Caco-2 (cell line): ENCODE measurements at regions not wholly inside any gene's neighbourhood (a gene's known extent, or its start where the extent isn't known, plus 50 kb on each side); places are given as distances from the start of the nearest gene placed in this dataset.

Experiments
- BruUV-seq: library from RNA; stranded (reverse); fragments of 400-500 nt; replicated peaks from 2 replicates; lab custom pipeline; 2021; lab: Mats Ljungman, UMichigan
- CTCF ChIA-PET: fragments of 300-600 bp; sonication (Branson Sonifier 250); formaldehyde crosslinking; loops from one replicate; lab custom pipeline; 2022; ENCODE audit warnings: antibody characterized with exemption; lab: Charles Lee
- POLR2A ChIA-PET: fragments of 300-600 bp; sonication (Branson Sonifier 250); formaldehyde crosslinking; loops from one replicate; lab custom pipeline; 2022; ENCODE audit warnings: antibody characterized with exemption; lab: Charles Lee
- DNase-seq, 2 experiments: peaks; one replicate each; pipeline versions ENCODE4 v3.0.0 to v3.0.0-alpha.2; 2020 to 2022
- H3K27me3 ChIP-seq: replicated peaks from 2 replicates; pipeline ENCODE4 v1.6.0; 2011; ENCODE audit warnings: low read length; ENCODE audit not compliant: control insufficient read depth, insufficient read depth
- H3K36me3 ChIP-seq: 2 replicates; pipeline ENCODE4 v1.5.1; 2011; ENCODE audit warnings: low read length; ENCODE audit not compliant: control insufficient read depth, insufficient read depth
- H3K4me1 ChIP-seq: fragments of 250-450 bp; sonication (Bioruptor Pico); 2 replicates; pipeline ENCODE4 v1.5.1; 2020; ENCODE audit warnings: mild to moderate bottlenecking
- H3K4me3 ChIP-seq: 2 replicates; pipeline ENCODE4 v1.5.1; 2011; ENCODE audit warnings: low read depth, mild to moderate bottlenecking, control low read depth, low read length
- H3K9me3 ChIP-seq: fragments of 250-450 bp; sonication (Bioruptor Pico); 2 replicates; pipeline ENCODE4 v1.5.1; 2020; ENCODE audit warnings: mild to moderate bottlenecking, moderate library complexity
- H3K27ac Mint-ChIP-seq: one replicate; pipeline ENCODE4 v1.8.0; 2022; ENCODE audit warnings: mixed read lengths; ENCODE audit not compliant: unreplicated experiment
- H3K27me3 Mint-ChIP-seq: one replicate; pipeline ENCODE4 v1.8.0; 2022; ENCODE audit warnings: mixed read lengths; ENCODE audit not compliant: insufficient read depth, unreplicated experiment
- H3K36me3 Mint-ChIP-seq: one replicate; pipeline ENCODE4 v1.8.0; 2022; ENCODE audit warnings: mild to moderate bottlenecking, mixed read lengths; ENCODE audit not compliant: insufficient read depth, unreplicated experiment
- H3K4me1 Mint-ChIP-seq: one replicate; pipeline ENCODE4 v1.8.0; 2022; ENCODE audit warnings: low read depth, mixed read lengths; ENCODE audit not compliant: unreplicated experiment
- H3K4me3 Mint-ChIP-seq: one replicate; pipeline ENCODE4 v1.8.0; 2022; ENCODE audit warnings: mild to moderate bottlenecking, moderate library complexity, mixed read lengths; ENCODE audit not compliant: unreplicated experiment
- H3K9me3 Mint-ChIP-seq: one replicate; pipeline ENCODE4 v1.8.0; 2022; ENCODE audit warnings: mixed read lengths; ENCODE audit not compliant: unreplicated experiment
- CTCF ChIP-seq, 2 experiments: fragments of 200-600 bp in 1 of 2; IDR thresholded peaks; 1 replicate in 1 of 2; 2 replicates in 1 of 2; pipeline versions ENCODE4 v1.5.1 to v1.8.0; 2011 to 2022; ENCODE audit warnings: antibody characterized with exemption in 1 of 2, control low read depth in 1 of 2, inconsistent platforms in 1 of 2, low read depth in 1 of 2, low read length in 1 of 2, mild to moderate bottlenecking in 1 of 2, moderate library complexity in 1 of 2; ENCODE audit not compliant: insufficient read depth in 1 of 2, severe bottlenecking in 1 of 2, unreplicated experiment in 1 of 2
- intact Hi-C: fragments of 100-400 bp; cut with micrococcal nuclease; formaldehyde crosslinking; loops from one replicate; pipeline ENCODE4 v1.10.0; 2022; ENCODE audit not compliant: unreplicated experiment

DNA sequence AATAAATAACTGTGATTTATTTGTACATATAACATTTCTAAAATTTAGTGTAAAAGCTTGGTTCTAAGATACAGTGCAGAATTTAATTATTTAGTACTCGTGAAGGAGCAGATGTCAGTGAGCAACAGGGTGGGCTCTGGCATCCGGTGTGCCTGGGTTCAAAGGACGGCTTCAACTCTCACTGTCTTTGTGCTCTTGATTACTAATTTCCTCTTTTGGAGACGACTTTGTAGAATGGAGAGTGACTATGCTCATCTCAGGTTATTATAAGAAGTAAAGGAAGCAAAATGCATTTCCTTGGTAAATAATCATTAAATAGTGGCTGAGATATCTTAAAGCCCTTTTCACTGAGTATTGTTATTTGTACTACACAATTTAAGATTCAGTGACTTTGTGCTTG is 271.7 kb downstream of the ASXL3 start:
- Histone ChIP-seq H3K36me3 (no peaks in the 10 kb centered on the region), H3K4me3 (no peak overlapping the region), H3K9me3 (no peaks in the 10 kb centered on the region), H3K4me1 (no peaks in the 10 kb centered on the region), H3K27me3 (no peaks in the 10 kb centered on the region)
- intact Hi-C loops = no loop called here
- no peak for TF ChIP-seq CTCF (IDR thresholded peaks at IDR 0.05; ENCODE audit: insufficient read depth in 1 of 2, low read depth in 1 of 2, low read length in 1 of 2, severe bottlenecking in 1 of 2, unreplicated experiment in 1 of 2)
- BruUV-seq = no TSS peak
- POLR2A ChIA-PET = no interaction called here
- H3K4me3 Mint-ChIP-seq = no peak overlapping the region
- CTCF ChIA-PET = no interaction called here
- H3K9me3 Mint-ChIP-seq = no peaks in the 10 kb centered on the region
- no peak overlapping the region for H3K27ac Mint-ChIP-seq
- no peak for DNase-seq
- H3K27me3 Mint-ChIP-seq = peaks cover 10% of the 10 kb centered on the region
- H3K36me3 Mint-ChIP-seq = no peaks in the 10 kb centered on the region
- H3K4me1 Mint-ChIP-seq = no peaks in the 10 kb centered on the region

DNA sequence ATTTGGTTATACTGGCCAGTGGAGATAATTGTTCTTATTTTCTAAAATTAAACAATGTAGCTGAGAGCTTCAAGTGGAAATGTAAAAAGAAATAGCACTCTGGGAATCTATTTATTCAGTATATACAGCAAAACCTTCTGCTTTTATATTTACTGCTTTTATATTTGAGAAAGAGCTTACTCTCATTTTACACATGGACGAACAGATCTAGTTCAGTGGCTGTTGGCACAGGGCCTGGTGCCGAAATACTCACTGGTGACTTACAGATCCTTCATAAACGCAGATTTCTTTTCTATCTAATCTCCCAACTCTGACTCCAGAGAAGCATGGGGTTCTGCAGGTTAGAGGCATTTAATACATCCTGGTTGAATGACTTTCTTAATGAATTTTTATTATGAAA is 266.2 kb downstream of the ASXL3 start:
- Mint-ChIP-seq H3K27me3 (peaks cover 7% of the 10 kb centered on the region), H3K27ac (no peak overlapping the region), H3K4me1 (no peaks in the 10 kb centered on the region), H3K9me3 (no peaks in the 10 kb centered on the region), H3K4me3 (no peak overlapping the region), H3K36me3 (no peaks in the 10 kb centered on the region)
- BruUV-seq = no TSS peak
- POLR2A ChIA-PET = no interaction called here
- CTCF ChIA-PET = no interaction called here
- Histone ChIP-seq H3K4me1 (no peaks in the 10 kb centered on the region), H3K9me3 (no peaks in the 10 kb centered on the region), H3K27me3 (no peaks in the 10 kb centered on the region), H3K36me3 (no peaks in the 10 kb centered on the region), H3K4me3 (no peak overlapping the region)
- DNase-seq = no peak
- TF ChIP-seq CTCF (IDR thresholded peaks at IDR 0.05; ENCODE audit: insufficient read depth in 1 of 2, low read depth in 1 of 2, low read length in 1 of 2, severe bottlenecking in 1 of 2, unreplicated experiment in 1 of 2) = no peak
- intact Hi-C loops = no loop called here

DNA sequence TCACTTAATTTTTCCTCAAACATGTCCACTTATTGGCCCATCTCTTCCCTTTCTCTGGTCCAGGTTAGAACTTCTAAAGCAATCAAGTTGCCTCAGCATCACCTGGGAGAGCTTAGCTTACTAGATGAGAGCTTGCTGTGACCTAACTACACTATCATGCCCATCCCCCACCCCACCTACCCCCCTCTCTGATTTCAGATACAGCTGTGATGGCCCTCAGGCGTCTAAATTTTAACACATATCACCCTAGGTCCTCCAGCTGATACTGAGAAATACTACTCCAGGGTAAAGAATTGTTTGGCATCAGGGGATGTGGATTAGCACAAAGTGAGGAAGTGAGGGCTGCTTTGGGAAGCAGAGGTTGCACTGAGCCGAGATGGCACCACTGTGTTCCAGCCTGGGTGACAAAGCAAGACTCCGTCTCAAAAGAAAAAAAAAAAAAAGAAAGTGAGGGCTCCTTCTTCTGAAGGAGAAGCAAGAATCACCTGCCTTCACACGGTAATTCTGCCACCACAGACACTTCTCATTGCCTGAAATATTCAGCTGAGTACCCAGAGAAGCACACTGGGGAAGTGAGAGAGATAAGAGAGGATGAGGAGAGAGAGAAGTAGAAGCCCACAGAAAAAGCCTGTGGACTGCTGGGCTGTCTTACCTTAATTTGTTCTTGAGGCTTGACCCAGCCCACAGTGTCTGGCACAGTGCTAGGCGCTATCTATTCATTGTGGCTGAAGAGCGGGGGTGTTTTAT is 263.4 kb downstream of the ASXL3 start:
- CTCF ChIA-PET = no interaction called here
- Mint-ChIP-seq H3K36me3 (no peaks in the 10 kb centered on the region), H3K27ac (no peak overlapping the region), H3K9me3 (no peaks in the 10 kb centered on the region), H3K27me3 (peaks cover 3% of the 10 kb centered on the region), H3K4me1 (no peaks in the 10 kb centered on the region), H3K4me3 (no peak overlapping the region)
- BruUV-seq = no TSS peak
- Histone ChIP-seq H3K4me1 (no peaks in the 10 kb centered on the region), H3K27me3 (no peaks in the 10 kb centered on the region), H3K36me3 (no peaks in the 10 kb centered on the region), H3K4me3 (no peak overlapping the region), H3K9me3 (no peaks in the 10 kb centered on the region)
- no peak for TF ChIP-seq CTCF (IDR thresholded peaks at IDR 0.05; ENCODE audit: insufficient read depth in 1 of 2, low read depth in 1 of 2, low read length in 1 of 2, severe bottlenecking in 1 of 2, unreplicated experiment in 1 of 2)
- POLR2A ChIA-PET = no interaction called here
- DNase-seq = no peak
- intact Hi-C loops = no loop called here
